Gastroesophageal sphincter (tissue), 4 donors: ENCODE measurements at regions not wholly inside any gene's neighbourhood (a gene's known extent, or its start where the extent isn't known, plus 50 kb on each side); places are given as distances from the start of the nearest gene placed in this dataset.
"Not testable (repeated sequence)": the region's sequence is repeated elsewhere in the genome, so short reads cannot be mapped to it uniquely, and the experiment has no call there.

Experiments used
- ATAC-seq: fragments of 150-250 bp; one replicate; pipeline ENCODE4 v1.9.1; 2016; ENCODE audit warnings: mild to moderate bottlenecking, moderate library complexity
- H3K27ac ChIP-seq, 4 donors: fragments of 200-600 bp; sonication (generic) in 3 of 4; 1 replicate in 3 of 4; 2 replicates in 1 of 4; pipeline ENCODE4 v1.5.1; 2016 to 2019
- H3K27me3 ChIP-seq: fragments of 200-600 bp; sonication (generic); one replicate; pipeline ENCODE4 v1.5.1; 2019
- H3K36me3 ChIP-seq, 2 donors: fragments of 200-600 bp; sonication (generic); one replicate each; pipeline ENCODE4 v1.5.1; 2019; ENCODE audit warnings: control low read depth in 1 of 2
- H3K4me1 ChIP-seq, 3 donors: fragments of 200-600 bp; sonication (generic); 1 replicate in 2 of 3; 2 replicates in 1 of 3; pipeline ENCODE4 v1.5.1; 2016 to 2019; ENCODE audit warnings: control low read depth in 2 of 3
- H3K4me3 ChIP-seq, 2 donors: fragments of 200-600 bp; sonication (generic); one replicate each; pipeline ENCODE4 v1.5.1; 2019; ENCODE audit warnings: mild to moderate bottlenecking in 1 of 2, moderate library complexity in 1 of 2
- H3K9me3 ChIP-seq, 3 donors: fragments of 200-600 bp; sonication (generic); one replicate each; pipeline ENCODE4 v1.5.1; 2017 to 2019; ENCODE audit warnings: control low read depth in 2 of 3
- EP300 ChIP-seq: sonication (generic); formaldehyde crosslinking; IDR thresholded peaks from one replicate; pipeline ENCODE4 v1.6.1; 2017; ENCODE audit warnings: antibody characterized with exemption, mild to moderate bottlenecking
- POLR2A ChIP-seq, 2 donors: fragments of 450-650 bp; IDR thresholded peaks; one replicate each; pipeline ENCODE4 v1.6.1; 2017; ENCODE audit warnings: antibody characterized with exemption in 2 of 2, mild to moderate bottlenecking in 2 of 2, moderate library complexity in 1 of 2
- POLR2AphosphoS5 ChIP-seq: sonication (generic); formaldehyde crosslinking; IDR thresholded peaks from one replicate; pipeline ENCODE4 v1.6.1; 2017; ENCODE audit warnings: antibody characterized with exemption
- WGBS, 2 donors: methylation state at CpG; one replicate each; pipeline ENCODE4 v1.1.5; 2018; ENCODE audit warnings: low coverage in 1 of 2; 5-methylcytosine and 5-hydroxymethylcytosine counted together
- TF ChIP-seq, protein P1 (sequence below), 4 experiments: fragments of 200-600 bp in 2 of 4; fragments of 450-650 bp in 2 of 4; sonication (generic) in 1 of 4; IDR thresholded peaks; one replicate each; pipeline ENCODE4 v1.5.1; 2017 to 2019; ENCODE audit warnings: antibody characterized with exemption in 4 of 4, mild to moderate bottlenecking in 2 of 4, moderate library complexity in 2 of 4

GRCh38 chr11:16528639-16529038, 172.3 kb upstream of the SOX6 start:
- no peak overlapping the region for H3K4me3 ChIP-seq
- H3K4me1 ChIP-seq = peaks cover 0 to 8% (median 0%) of the 10 kb centered on the region in 3 donors
- H3K27me3 ChIP-seq = no peaks in the 10 kb centered on the region
- no peaks in the 10 kb centered on the region for H3K36me3 ChIP-seq
- H3K9me3 ChIP-seq = no peaks in the 10 kb centered on the region
- TF ChIP-seq POLR2A (IDR thresholded peaks at IDR 0.05) = no peak
- TF ChIP-seq, protein P1, sequence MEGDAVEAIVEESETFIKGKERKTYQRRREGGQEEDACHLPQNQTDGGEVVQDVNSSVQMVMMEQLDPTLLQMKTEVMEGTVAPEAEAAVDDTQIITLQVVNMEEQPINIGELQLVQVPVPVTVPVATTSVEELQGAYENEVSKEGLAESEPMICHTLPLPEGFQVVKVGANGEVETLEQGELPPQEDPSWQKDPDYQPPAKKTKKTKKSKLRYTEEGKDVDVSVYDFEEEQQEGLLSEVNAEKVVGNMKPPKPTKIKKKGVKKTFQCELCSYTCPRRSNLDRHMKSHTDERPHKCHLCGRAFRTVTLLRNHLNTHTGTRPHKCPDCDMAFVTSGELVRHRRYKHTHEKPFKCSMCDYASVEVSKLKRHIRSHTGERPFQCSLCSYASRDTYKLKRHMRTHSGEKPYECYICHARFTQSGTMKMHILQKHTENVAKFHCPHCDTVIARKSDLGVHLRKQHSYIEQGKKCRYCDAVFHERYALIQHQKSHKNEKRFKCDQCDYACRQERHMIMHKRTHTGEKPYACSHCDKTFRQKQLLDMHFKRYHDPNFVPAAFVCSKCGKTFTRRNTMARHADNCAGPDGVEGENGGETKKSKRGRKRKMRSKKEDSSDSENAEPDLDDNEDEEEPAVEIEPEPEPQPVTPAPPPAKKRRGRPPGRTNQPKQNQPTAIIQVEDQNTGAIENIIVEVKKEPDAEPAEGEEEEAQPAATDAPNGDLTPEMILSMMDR (IDR thresholded peaks at IDR 0.05) = no peak
- 33 to 89% methylated on average over 1 of the region's 1 CpG for WGBS, 2 donors
- no peak overlapping the region for H3K27ac ChIP-seq
- ATAC-seq = no peak

GRCh38 chr11:16527525-16528246, 171.3 kb upstream of the SOX6 start:
- 82 to 83% methylated on average over 7 of the region's 7 CpGs for WGBS, 2 donors
- Histone ChIP-seq H3K9me3 (no peaks in the 10 kb centered on the region), H3K4me1 (peaks cover 0 to 8% (median 0%) of the 10 kb centered on the region in 3 donors), H3K4me3 (no peak overlapping the region), H3K27ac (no peak overlapping the region), H3K27me3 (no peaks in the 10 kb centered on the region), H3K36me3 (no peaks in the 10 kb centered on the region)
- TF ChIP-seq, protein P1 (IDR thresholded peaks at IDR 0.05) = no peak
- TF ChIP-seq POLR2AphosphoS5 (no peak), EP300 (no peak), POLR2A (IDR thresholded peaks at IDR 0.05) (no peak)
- no peak for ATAC-seq

GRCh38 chr11:16526947-16527346, 170.6 kb upstream of the SOX6 start:
- no peak overlapping the region for H3K27ac ChIP-seq
- TF ChIP-seq, protein P1 (IDR thresholded peaks at IDR 0.05) = no peak
- TF ChIP-seq EP300 = no peak
- ATAC-seq = no peak
- 71% methylated on average over 1 of the region's 1 CpG for WGBS, 2 donors
- no peaks in the 10 kb centered on the region for H3K9me3 ChIP-seq
- no peak overlapping the region for H3K4me3 ChIP-seq
- H3K4me1 ChIP-seq = peaks cover 0 to 8% (median 0%) of the 10 kb centered on the region in 3 donors
- H3K27me3 ChIP-seq = no peaks in the 10 kb centered on the region
- H3K36me3 ChIP-seq = no peaks in the 10 kb centered on the region

- WGBS, 2 donors = 80% methylated on average over 1 of the region's 11 CpGs; no CpG with 5 or more reads in 1 of the 2 donors
- not testable (repeated sequence) for ATAC-seq, H3K27me3 ChIP-seq, H3K36me3 ChIP-seq, H3K4me1 ChIP-seq, H3K27ac ChIP-seq, H3K4me3 ChIP-seq
- peaks cover 0 to 15% (median 0%) of the 10 kb centered on the region in 3 donors for H3K9me3 ChIP-seq
These were observed 164.4 kb upstream of the SOX6 start for GRCh38 chr11:16520713-16521112.

- ATAC-seq = no peak
- no peaks in the 10 kb centered on the region for H3K27me3 ChIP-seq
- H3K36me3 ChIP-seq = no peaks in the 10 kb centered on the region
- H3K4me1 ChIP-seq = peaks cover 0 to 11% (median 0%) of the 10 kb centered on the region in 3 donors
- H3K9me3 ChIP-seq = no peaks in the 10 kb centered on the region
- H3K4me3 ChIP-seq = no peak overlapping the region
- TF ChIP-seq, protein P1 (IDR thresholded peaks at IDR 0.05) = no peak
- TF ChIP-seq EP300 (no peak), POLR2AphosphoS5 (no peak), POLR2A (IDR thresholded peaks at IDR 0.05) (no peak)
- H3K27ac ChIP-seq = no peak overlapping the region
These were observed 156.5 kb upstream of the SOX6 start for GRCh38 chr11:16512899-16513241.
